GM21737 (cell line): ENCODE measurements at regions not wholly inside any gene's neighbourhood (a gene's known extent, or its start where the extent isn't known, plus 50 kb on each side); places are given as distances from the start of the nearest gene placed in this dataset.
"Not testable (repeated sequence)": the region's sequence is repeated elsewhere in the genome, so short reads cannot be mapped to it uniquely, and the experiment has no call there.

Source experiments
- ATAC-seq: cut with Tn5 transposase; IDR thresholded peaks from one replicate; pipeline ENCODE4 v1.9.1; 2021; ENCODE audit warnings: mild to moderate bottlenecking, moderate library complexity; ENCODE audit not compliant: unreplicated experiment

GRCh38 chr1:173257805-173258204 is 50.7 kb upstream of the TNFSF4 start:
- ATAC-seq: no peak

- ATAC-seq: no peak
These were observed 51.5 kb upstream of the TNFSF4 start for GRCh38 chr1:173258479-173259264.

DNA sequence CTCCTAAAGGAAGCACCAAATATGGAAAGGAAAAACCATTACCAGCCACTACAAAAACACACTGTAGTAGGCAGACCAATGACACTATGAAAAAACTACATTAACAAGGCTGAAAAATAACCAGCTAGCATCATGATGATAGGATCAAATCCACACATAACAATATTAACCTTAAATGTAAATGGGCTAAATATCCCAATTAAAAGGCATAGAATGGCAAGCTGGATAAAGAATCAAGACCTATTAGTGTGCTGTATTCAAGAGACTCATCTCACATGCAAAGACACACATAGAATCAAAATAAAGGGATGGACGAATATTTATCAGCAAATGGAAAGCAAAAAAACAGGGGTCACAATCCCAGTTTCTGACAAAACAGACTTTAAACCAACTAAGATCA is 53.2 kb upstream of the TNFSF4 start:
- ATAC-seq: not testable (repeated sequence)

DNA sequence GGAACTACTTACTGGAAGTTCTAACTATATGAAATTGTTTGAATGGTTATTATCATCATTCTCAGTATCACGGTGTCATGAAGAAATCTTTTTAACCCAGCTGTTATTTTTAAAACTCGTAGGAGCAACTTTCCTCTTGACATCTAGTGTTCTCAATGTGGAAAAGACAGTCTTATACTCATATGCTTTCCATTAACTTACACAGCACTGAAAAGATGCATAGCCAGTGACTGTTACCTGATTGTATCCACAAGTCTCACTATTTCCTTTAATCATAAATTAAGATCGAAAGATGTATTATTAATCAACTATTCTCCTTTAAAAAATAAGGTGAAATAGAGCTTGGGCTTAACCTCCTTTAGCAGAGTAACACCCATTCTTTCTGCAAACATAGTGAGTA is 59.7 kb upstream of the TNFSF4 start:
- no peak for ATAC-seq

DNA sequence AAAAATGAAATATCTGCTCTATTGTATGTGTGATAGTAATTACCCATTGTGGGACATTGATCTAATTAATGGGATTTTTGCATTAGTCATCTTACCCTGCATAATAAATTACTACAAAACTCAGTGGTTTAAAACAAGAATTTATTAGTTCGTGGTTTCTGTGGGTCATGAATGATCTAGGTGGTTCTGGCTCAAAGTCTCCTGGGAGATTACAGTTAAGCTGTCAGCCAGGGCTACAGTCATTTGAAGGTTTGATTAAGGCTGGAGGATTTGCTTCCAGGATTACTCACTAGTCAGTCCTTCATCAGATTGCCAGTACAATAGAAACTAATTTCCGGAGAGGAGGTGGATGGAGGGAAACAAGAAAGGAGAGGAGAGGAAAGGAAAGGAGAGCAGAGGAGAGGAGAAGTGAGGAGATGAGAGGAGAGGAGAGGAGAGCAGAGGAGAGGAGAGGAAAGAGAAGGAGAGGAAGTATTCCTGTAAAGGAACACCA is 60.4 kb upstream of the TNFSF4 start:
- ATAC-seq: no peak

DNA sequence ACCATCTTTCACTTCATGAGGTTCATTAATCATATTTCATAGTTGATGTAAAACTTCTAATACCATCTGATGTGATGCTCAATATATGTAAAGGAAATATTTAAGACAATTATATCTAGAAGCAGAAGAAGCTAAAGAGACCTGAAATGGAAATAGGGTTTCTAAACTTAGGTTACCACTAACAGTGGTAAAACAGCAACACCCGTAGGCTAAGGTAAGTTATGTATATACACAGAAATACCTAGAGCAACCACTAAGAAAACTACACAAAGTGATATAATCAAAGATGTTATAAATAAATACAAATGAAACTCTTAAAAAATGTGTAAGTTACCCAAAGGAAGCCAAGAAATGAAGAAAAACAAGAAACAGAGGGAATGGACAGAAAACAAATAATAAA is 61.1 kb upstream of the TNFSF4 start:
- ATAC-seq: no peak

- no peak for ATAC-seq
These were observed 61.7 kb upstream of the TNFSF4 start for GRCh38 chr1:173268786-173269277.

DNA sequence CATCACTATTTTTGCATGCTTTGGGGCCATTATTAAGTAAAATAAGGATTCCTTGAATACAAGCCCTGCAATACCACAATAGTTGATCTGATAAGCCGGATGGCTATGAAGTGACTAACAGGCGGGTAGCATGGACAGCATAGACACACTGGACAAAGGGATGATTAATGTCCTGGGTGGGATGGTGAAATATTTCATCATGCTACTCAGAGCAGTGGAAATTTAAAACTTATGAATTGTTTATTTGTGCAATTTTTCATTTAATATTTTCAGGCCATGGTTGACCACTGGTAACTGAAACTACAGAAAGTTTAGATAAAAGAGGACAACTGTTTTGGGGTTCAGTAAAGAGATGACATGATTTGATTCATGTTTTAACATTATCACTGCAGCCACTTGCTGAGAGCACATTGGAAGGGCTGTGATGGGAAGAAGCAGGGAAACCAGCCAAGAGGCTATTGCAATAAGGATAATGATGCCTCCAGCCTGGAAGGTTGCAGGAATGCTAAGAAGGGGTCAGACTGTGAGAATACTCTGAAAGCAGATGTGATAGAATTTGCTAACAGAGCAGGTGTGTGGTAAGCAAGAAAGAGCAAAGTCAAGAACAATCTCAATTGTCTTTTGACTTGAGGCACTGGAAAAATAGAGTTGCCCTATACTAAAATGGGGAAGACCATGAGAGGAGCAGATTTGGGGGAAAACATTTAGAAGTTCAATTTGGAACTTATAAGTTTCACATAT is 62.5 kb upstream of the TNFSF4 start:
- ATAC-seq: no peak

GRCh38 chr1:173270243-173270642 is 63.1 kb upstream of the TNFSF4 start:
- ATAC-seq: no peak

DNA sequence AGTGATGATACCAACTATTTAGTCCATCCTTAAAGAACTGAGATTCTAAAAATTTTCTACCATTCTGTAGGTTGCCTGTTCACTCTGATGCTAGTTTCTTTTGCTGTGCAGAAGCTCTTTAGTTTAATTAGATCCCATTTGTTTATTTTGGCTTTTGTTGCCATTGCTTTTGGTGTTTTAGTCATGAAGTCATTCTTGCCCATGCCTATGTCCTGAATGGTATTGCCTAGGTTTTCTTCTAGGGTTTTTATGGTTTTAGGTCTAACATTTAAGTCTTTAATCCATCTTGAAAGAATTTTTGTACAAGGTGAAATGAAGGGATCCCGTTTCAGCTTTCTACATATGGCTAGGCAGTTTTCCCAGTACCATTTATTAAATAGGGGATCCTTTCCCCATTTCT is 63.9 kb upstream of the TNFSF4 start:
- ATAC-seq: not testable (repeated sequence)

DNA sequence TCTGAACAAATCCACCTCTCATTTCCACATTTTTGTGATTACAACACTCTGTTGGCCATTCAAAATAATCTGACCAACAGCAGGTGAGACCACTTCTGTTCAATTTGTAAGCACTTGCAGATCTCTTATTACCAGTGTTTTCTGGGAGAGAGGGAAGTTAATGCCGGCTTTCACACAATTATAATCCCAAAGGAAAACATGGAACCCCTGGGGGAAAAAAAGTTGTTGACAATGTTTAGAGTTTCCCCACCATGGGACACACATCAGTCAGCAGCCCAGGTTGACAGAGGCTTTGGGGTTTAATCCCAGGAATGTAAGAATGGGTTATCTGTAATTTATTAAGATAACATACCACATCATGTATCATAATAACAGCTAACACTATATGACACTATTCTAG is 68.4 kb upstream of the TNFSF4 start:
- ATAC-seq: no peak

DNA sequence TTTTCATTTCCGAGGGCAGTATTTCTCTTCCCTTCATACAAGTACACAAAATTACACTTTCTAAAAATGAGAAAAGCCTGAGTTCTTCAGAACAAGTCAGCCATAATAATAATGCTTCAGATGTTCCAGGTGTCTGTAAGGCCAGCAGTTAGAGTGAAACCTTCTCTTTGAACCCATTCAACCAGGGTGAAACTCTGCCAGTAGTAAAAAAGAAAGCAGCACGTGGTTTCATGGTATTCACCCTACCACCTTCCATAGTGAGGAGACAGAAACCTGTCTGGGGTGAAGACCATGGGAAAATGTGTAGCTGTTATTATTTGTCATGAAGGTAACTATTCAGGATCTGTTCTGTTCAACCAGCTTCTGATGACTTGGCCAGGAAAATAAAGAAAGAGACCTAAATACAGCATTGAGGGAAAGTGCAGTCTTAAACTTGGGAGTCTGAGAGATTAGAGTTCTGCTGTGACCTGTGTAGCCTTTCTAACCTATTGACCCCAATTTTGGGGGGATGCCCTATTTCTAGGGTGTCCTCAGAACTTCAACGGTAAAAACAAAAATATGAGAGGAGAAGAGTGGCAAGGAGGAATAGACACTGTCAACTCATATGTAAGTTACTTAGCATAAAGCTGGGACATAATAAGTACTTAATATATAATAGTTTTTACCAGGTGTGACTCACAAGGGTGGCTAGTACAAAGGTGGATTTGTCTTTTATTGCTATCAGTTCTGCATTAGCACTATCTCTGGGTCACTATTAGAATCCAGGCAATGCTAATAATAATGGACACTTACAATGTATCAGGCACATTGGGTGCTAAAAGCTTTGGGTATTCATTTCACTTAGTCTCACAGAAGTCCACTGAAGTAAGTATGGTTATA is 70.0 kb upstream of the TNFSF4 start:
- ATAC-seq: peak; percentile 76

- no peak for ATAC-seq
These were observed 73.9 kb upstream of the TNFSF4 start for GRCh38 chr1:173280899-173281660.

DNA sequence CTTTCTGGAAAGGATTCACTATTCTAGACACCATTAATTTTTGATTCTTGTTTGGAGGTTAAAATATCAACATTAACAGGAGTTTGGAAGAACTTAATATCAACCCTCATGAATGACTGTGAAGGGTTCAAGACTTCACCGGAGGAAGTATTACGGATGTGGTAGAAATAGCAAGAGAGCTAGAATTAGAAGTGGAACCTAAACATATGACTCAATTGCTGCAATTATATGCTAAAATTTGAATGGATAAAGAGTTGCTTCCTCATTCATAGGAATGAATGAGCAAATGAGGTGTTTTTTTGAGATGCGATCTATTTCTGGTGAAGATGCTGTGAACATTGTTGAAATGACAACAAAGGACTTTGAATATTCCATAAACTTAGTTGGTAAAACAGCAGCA is 77.9 kb upstream of the TNFSF4 start:
- no peak for ATAC-seq

- ATAC-seq: no peak
These were observed 80.7 kb upstream of the TNFSF4 start for GRCh38 chr1:173287785-173288184.

- ATAC-seq: no peak
These were observed 86.6 kb upstream of the TNFSF4 start for GRCh38 chr1:173293756-173294155.

DNA sequence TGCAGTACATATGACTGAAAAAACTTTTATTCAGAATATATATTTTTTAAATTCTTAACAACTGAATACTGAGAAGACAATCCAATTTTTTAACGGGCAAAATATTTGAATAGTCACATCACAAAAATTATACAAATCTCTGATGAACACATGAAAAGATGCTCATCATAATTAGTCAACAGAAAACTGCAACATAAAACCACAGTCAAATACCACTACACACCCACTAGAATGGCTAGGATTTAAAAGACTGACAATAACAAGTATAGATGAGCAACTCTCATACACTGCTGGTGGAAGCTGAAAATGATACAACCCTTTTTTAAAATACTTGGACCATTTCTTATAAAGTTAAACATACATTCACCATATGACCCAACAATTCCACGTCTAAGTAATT is 87.7 kb upstream of the TNFSF4 start:
- ATAC-seq: no peak

DNA sequence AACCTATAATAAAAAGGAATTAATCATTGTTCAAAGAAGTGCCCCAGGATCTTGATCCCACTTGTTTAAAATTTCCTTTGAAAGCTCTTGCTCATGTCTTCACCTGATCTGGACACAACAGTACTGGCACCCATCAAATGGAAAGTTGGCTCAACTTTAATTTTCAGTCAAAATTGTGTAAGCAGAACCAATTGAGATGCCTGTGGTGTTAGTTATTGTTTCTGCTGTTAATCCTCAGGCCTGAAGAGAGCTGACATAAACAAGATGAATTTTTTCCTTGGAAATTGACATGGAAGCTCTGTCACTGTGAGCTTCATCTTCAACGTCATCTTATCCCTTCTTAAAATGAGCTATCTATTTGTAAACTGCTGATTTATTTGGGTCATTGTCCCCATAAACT is 88.3 kb upstream of the TNFSF4 start:
- ATAC-seq: no peak

GRCh38 chr1:173295995-173296394 is 88.9 kb upstream of the TNFSF4 start:
- no peak for ATAC-seq

DNA sequence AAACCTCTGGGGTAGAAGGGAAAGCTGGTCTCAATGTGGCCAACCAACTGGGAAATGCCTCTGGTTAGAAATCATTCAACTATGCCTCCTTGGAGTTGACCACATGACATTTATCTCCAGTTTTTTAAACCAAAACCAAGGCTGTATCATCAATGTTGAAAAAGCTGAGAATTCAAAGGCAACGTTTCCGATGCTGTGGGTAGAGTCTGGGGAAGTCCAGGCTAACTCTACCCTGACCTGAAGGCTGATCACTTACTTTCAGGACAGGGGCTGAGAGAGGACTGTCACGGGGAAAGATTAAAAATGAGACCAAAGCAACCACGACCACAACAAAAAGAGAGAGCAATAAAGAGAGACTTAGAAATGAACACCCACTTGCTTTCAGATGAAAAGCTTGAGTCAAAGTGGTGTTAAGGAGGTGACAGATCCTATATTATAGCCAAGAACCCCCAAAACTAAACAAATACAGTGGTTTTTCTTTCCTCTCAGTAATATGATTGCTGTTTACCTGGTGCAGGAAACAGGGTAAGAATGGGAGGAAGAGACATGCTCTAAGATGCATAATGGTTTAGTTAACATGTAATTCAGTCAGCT is 90.8 kb upstream of the TNFSF4 start:
- peak; percentile 90 for ATAC-seq
